ENCODE measurements at regions not wholly inside any gene's neighbourhood (a gene's known extent, or its start where the extent isn't known, plus 50 kb on each side); places are given as distances from the start of the nearest gene placed in this dataset.

DNA sequence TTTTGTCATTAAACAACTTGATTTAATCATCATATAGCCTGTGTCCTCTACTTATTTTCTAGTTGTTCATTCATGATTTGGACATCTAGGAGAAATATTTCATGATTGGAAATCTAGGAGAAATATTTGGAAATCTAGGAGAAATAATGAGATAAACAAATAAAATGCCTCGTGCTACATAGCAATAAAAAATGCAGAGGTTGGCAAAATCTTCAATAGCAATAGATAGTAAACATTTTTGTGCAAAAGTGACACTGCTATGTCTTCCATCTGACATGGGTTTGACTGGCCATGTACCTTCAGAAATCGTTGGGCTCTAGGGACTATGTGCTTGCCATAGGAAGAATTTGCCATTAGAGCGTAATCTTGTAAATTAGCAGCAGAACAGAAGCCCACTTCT, 1304.5 kb upstream of the ZEB2 start:
- TF ChIP-seq EZH2phosphoT487 (IDR thresholded peaks at IDR 0.05; ENCODE audit: unreplicated experiment) (no peak), CTCF (conservative IDR thresholded peaks at IDR 0.05; ENCODE audit: low read depth in 2 of 2) (no peak), CREB1 (CRISPR knock-in tag; IDR thresholded peaks at IDR 0.05; ENCODE audit: low read depth) (no peak), POLR2AphosphoS5 (IDR thresholded peaks at IDR 0.05; ENCODE audit: low read depth) (no peak), REST (IDR thresholded peaks at IDR 0.05; ENCODE audit: unreplicated experiment) (no peak), EZH2 (IDR thresholded peaks at IDR 0.05; ENCODE audit: low read depth, unreplicated experiment) (no peak), ZNF331 (CRISPR knock-in tag; IDR thresholded peaks at IDR 0.05; ENCODE audit: low read depth) (no peak), STAT1 (IDR thresholded peaks at IDR 0.05; ENCODE audit: unreplicated experiment) (no peak)
- TF ChIP-seq, protein P1, sequence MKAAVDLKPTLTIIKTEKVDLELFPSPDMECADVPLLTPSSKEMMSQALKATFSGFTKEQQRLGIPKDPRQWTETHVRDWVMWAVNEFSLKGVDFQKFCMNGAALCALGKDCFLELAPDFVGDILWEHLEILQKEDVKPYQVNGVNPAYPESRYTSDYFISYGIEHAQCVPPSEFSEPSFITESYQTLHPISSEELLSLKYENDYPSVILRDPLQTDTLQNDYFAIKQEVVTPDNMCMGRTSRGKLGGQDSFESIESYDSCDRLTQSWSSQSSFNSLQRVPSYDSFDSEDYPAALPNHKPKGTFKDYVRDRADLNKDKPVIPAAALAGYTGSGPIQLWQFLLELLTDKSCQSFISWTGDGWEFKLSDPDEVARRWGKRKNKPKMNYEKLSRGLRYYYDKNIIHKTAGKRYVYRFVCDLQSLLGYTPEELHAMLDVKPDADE (IDR thresholded peaks at IDR 0.05), result no peak

Data from GM23338 (cell line).